Smooth muscle cell (in vitro differentiated cells): ENCODE measurements at regions not wholly inside any gene's neighbourhood (a gene's known extent, or its start where the extent isn't known, plus 50 kb on each side); places are given as distances from the start of the nearest gene placed in this dataset.
"Not testable (repeated sequence)": the region's sequence is repeated elsewhere in the genome, so short reads cannot be mapped to it uniquely, and the experiment has no call there.

Experiments used
- DNase-seq: peaks from one replicate; lab custom pipeline; 2025; ENCODE audit not compliant: unreplicated experiment; lab: John Stamatoyannopoulos, UW
- H2AFZ ChIP-seq: fragments of 200-600 bp; sonication (generic); 2 replicates; pipeline ENCODE4 v1.6.0; 2016; ENCODE audit warnings: antibody characterized with exemption, low read depth, mild to moderate bottlenecking
- H3F3A ChIP-seq: fragments of 200-600 bp; sonication (generic); 2 replicates; pipeline ENCODE4 v1.6.0; 2017; ENCODE audit warnings: antibody characterized with exemption, low read depth
- H3K27ac ChIP-seq: fragments of 200-600 bp; sonication (generic); 2 replicates; pipeline ENCODE4 v1.5.1; 2016; ENCODE audit warnings: low read depth, mild to moderate bottlenecking
- H3K27me3 ChIP-seq: fragments of 200-600 bp; sonication (generic); 2 replicates; pipeline ENCODE4 v1.6.1; 2016; ENCODE audit warnings: low read depth, mild to moderate bottlenecking
- H3K36me3 ChIP-seq: fragments of 200-600 bp; sonication (generic); 2 replicates; pipeline ENCODE4 v1.5.1; 2016; ENCODE audit warnings: low read depth
- H3K4me1 ChIP-seq: fragments of 200-600 bp; sonication (generic); 2 replicates; pipeline ENCODE4 v1.5.1; 2016; ENCODE audit warnings: low read depth
- H3K4me2 ChIP-seq: fragments of 200-600 bp; sonication (generic); 2 replicates; pipeline ENCODE4 v1.6.0; 2016; ENCODE audit warnings: mild to moderate bottlenecking
- H3K4me3 ChIP-seq: fragments of 200-600 bp; sonication (generic); 2 replicates; pipeline ENCODE4 v1.5.1; 2016; ENCODE audit warnings: mild to moderate bottlenecking
- H3K79me2 ChIP-seq: fragments of 200-600 bp; sonication (generic); 2 replicates; pipeline ENCODE4 v1.6.0; 2016; ENCODE audit warnings: low read depth, mild to moderate bottlenecking
- H3K9ac ChIP-seq: fragments of 200-600 bp; sonication (generic); 2 replicates; pipeline ENCODE4 v1.6.0; 2016; ENCODE audit warnings: low read depth
- H3K9me3 ChIP-seq: fragments of 200-600 bp; sonication (generic); replicated peaks from 2 replicates; pipeline ENCODE4 v1.5.1; 2016; ENCODE audit warnings: low read depth
- H4K20me1 ChIP-seq: fragments of 200-600 bp; sonication (generic); 2 replicates; pipeline ENCODE4 v1.6.0; 2016; ENCODE audit warnings: low read depth
- WGBS: methylation state at CpG from one replicate; pipeline ENCODE4 v1.1.7; 2016; ENCODE audit warnings: low lambda C conversion rate; 5-methylcytosine and 5-hydroxymethylcytosine counted together
- TF ChIP-seq, protein P1 (sequence below): fragments of 200-600 bp; sonication (generic); IDR thresholded peaks from 2 replicates; pipeline ENCODE4 v1.5.1; 2017; ENCODE audit warnings: borderline replicate concordance, mild to moderate bottlenecking, antibody characterized with exemption; ENCODE audit not compliant: insufficient read depth, poor library complexity, severe bottlenecking

DNA sequence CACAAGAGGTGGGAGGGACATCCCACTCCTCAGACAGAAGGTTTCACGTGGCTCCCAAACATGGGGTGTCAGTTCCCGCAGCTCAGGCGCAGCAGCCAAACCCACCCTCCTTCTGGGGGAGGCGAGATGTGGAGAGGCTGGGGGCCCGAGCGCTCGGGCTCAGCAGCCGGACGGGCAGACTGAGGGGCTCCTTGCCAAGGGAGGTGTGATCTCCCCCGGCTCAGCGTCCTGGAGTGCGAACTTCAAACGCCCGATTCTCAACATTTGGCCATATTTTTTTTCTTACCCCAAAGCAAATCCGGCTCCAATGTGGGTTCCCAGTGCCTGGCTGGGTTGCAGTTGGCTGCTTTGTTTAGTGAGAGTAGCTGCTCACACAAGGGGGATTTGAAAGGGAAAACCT, 477.9 kb downstream of the MN1 start:
- 84% methylated on average over 15 of the region's 15 CpGs for WGBS
- Histone ChIP-seq H3K79me2 (no peaks in the 10 kb centered on the region), H4K20me1 (no peaks in the 10 kb centered on the region), H3F3A (no peaks in the 10 kb centered on the region), H3K27ac (no peak overlapping the region), H2AFZ (no peak overlapping the region), H3K9me3 (no peaks in the 10 kb centered on the region), H3K4me1 (no peaks in the 10 kb centered on the region), H3K36me3 (no peaks in the 10 kb centered on the region), H3K27me3 (peaks cover 51% of the 10 kb centered on the region), H3K9ac (no peak overlapping the region), H3K4me3 (no peak overlapping the region), H3K4me2 (no peak overlapping the region)
- DNase-seq = no peak
- TF ChIP-seq, protein P1, sequence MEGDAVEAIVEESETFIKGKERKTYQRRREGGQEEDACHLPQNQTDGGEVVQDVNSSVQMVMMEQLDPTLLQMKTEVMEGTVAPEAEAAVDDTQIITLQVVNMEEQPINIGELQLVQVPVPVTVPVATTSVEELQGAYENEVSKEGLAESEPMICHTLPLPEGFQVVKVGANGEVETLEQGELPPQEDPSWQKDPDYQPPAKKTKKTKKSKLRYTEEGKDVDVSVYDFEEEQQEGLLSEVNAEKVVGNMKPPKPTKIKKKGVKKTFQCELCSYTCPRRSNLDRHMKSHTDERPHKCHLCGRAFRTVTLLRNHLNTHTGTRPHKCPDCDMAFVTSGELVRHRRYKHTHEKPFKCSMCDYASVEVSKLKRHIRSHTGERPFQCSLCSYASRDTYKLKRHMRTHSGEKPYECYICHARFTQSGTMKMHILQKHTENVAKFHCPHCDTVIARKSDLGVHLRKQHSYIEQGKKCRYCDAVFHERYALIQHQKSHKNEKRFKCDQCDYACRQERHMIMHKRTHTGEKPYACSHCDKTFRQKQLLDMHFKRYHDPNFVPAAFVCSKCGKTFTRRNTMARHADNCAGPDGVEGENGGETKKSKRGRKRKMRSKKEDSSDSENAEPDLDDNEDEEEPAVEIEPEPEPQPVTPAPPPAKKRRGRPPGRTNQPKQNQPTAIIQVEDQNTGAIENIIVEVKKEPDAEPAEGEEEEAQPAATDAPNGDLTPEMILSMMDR = no peak

DNA sequence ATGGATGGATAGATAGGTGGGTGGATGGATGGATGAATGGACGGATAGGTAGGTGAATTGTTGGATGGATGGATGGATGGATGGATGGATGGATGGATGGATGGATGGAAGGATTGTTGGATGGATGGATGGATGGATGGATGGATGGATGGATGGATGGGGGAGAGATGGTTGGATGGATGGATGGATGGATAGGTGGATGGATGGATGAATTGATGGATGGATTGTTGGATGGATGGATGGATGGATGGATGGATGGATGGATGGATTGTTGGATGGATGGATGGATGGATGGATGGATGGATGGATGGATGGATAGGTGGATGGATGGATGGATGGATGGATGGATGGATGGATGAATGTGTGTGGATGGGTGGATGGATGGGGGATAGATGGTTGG, 476.6 kb downstream of the MN1 start:
- not testable (repeated sequence) for DNase-seq, H3K36me3 ChIP-seq, H3K27ac ChIP-seq, H3F3A ChIP-seq, H3K9ac ChIP-seq, H3K4me1 ChIP-seq, H3K9me3 ChIP-seq, H3K4me3 ChIP-seq, H3K79me2 ChIP-seq, H3K4me2 ChIP-seq, H2AFZ ChIP-seq, H4K20me1 ChIP-seq
- peaks cover 64% of the 10 kb centered on the region for H3K27me3 ChIP-seq
- WGBS = 100% methylated on average over 1 of the region's 1 CpG

DNA sequence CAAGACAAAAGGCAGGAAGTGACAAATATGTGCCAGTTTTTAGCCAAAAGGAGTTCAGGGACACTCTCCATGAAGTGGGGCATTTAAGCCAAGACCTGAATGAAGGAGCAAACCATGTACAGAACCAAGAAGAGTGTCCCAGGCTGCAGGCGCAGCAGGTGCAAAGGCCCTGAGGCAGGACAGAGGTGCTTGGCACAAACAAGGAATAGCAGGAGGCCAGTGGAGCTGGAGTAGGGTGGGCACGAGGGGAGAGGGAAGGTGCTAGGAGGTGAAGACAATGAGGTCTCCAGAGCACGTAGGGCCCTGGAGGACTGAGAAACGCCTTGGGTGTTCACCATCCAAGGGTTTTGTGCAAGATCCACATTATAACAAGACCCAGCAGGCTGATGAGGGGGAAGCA, 474.1 kb downstream of the MN1 start:
- WGBS = 85% methylated on average over 4 of the region's 4 CpGs
- no peaks in the 10 kb centered on the region for H3K79me2 ChIP-seq
- H3K27me3 ChIP-seq = peaks cover 76% of the 10 kb centered on the region
- H3K4me3 ChIP-seq = no peak overlapping the region
- no peaks in the 10 kb centered on the region for H3F3A ChIP-seq
- no peak overlapping the region for H3K9ac ChIP-seq
- H3K4me1 ChIP-seq = peaks cover 7% of the 10 kb centered on the region
- no peaks in the 10 kb centered on the region for H3K9me3 ChIP-seq
- no peak overlapping the region for H3K4me2 ChIP-seq
- TF ChIP-seq, protein P1 = no peak
- no peak overlapping the region for H3K27ac ChIP-seq
- H2AFZ ChIP-seq = no peak overlapping the region
- no peak for DNase-seq
- no peaks in the 10 kb centered on the region for H3K36me3 ChIP-seq
- no peaks in the 10 kb centered on the region for H4K20me1 ChIP-seq

DNA sequence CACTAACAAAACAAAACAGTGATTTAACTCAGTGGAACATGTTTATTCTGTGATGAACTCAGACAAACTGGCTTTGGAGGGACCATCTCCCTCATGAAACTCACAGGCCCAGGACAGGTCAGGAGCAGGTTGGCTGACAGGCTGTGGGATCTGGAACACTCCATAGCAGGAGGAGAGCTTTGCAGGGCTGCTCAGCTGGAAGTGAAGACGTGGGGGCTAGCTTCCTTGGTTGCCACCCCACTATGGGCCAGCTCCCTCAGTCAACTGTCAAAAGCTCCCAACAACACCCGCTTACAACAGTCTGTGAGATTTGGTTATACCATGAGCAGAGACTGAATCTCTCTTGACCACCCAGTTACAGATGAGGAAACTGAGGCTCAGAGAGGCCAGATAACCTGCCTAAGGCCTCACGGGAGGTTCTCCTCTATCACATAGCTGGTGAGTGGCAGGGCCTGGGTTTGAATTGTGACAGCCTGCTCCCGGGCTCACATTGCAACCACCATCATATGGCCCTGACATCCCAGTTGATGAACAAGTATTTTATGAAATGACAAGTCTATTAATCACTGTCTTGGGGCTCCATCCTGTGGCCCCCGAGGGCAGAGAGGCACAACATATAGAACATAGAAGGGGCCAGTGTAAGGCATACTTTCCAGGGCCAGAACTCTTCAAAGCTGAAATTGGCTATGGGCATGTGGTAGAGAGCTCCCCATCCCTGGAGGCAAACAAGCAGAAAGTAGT, 473.4 kb downstream of the MN1 start:
- no peaks in the 10 kb centered on the region for H3K79me2 ChIP-seq
- no peak overlapping the region for H3K4me3 ChIP-seq
- TF ChIP-seq, protein P1 = no peak
- peaks cover 7% of the 10 kb centered on the region for H3K4me1 ChIP-seq
- no peak overlapping the region for H3K27ac ChIP-seq
- WGBS = 95% methylated on average over 5 of the region's 5 CpGs
- H3K9me3 ChIP-seq = no peaks in the 10 kb centered on the region
- DNase-seq = no peak
- H3K36me3 ChIP-seq = no peaks in the 10 kb centered on the region
- H3K4me2 ChIP-seq = no peak overlapping the region
- no peak overlapping the region for H3K9ac ChIP-seq
- H3K27me3 ChIP-seq = peaks cover 69% of the 10 kb centered on the region
- no peaks in the 10 kb centered on the region for H3F3A ChIP-seq
- H2AFZ ChIP-seq = no peak overlapping the region
- H4K20me1 ChIP-seq = no peaks in the 10 kb centered on the region
